ENCODE measurements at regions not wholly inside any gene's neighbourhood (a gene's known extent, or its start where the extent isn't known, plus 50 kb on each side); places are given as distances from the start of the nearest gene placed in this dataset.
"Not testable (repeated sequence)": the region's sequence is repeated elsewhere in the genome, so short reads cannot be mapped to it uniquely, and the experiment has no call there.

GRCh38 chr2:61774351-61774750 lies 79.5 kb downstream of the FAM161A start:
- DNase-seq (ENCODE audit: low read depth) = no peak

- no peak for DNase-seq (ENCODE audit: low read depth)
These were observed 81.7 kb downstream of the FAM161A start for GRCh38 chr2:61771904-61772845.

GRCh38 chr2:61770746-61771145 lies 83.1 kb downstream of the FAM161A start:
- no peak for DNase-seq (ENCODE audit: low read depth)

GRCh38 chr2:61770298-61770697 lies 83.6 kb downstream of the FAM161A start:
- DNase-seq (ENCODE audit: low read depth) = no peak

- DNase-seq (ENCODE audit: low read depth) = no peak
These were observed 84.7 kb downstream of the FAM161A start for GRCh38 chr2:61769093-61769675.

GRCh38 chr2:61764035-61764800 lies 89.6 kb downstream of the FAM161A start:
- DNase-seq (ENCODE audit: low read depth) = peak; percentile 92

- DNase-seq (ENCODE audit: low read depth) = peak; percentile 21
These were observed 90.2 kb downstream of the FAM161A start for GRCh38 chr2:61763605-61764034.

GRCh38 chr2:61762292-61762691 lies 91.6 kb downstream of the FAM161A start:
- DNase-seq (ENCODE audit: low read depth) = no peak

GRCh38 chr2:61759718-61760117 lies 94.1 kb downstream of the FAM161A start:
- no peak for DNase-seq (ENCODE audit: low read depth)

- no peak for DNase-seq (ENCODE audit: low read depth)
These were observed 94.9 kb downstream of the FAM161A start for GRCh38 chr2:61759005-61759404.

GRCh38 chr2:61758159-61758558 lies 95.7 kb downstream of the FAM161A start:
- DNase-seq (ENCODE audit: low read depth) = no peak

GRCh38 chr2:61753512-61753911 lies 100.3 kb downstream of the FAM161A start:
- no peak for DNase-seq (ENCODE audit: low read depth)

GRCh38 chr2:61750624-61751023 lies 103.2 kb downstream of the FAM161A start:
- no peak for DNase-seq (ENCODE audit: low read depth)

GRCh38 chr2:61742955-61743354 lies 110.9 kb downstream of the FAM161A start:
- DNase-seq (ENCODE audit: low read depth) = no peak

- no peak for DNase-seq (ENCODE audit: low read depth)
These were observed 116.0 kb downstream of the FAM161A start for GRCh38 chr2:61737841-61738240.

- no peak for DNase-seq (ENCODE audit: low read depth)
These were observed 116.9 kb downstream of the FAM161A start for GRCh38 chr2:61736953-61737352.

GRCh38 chr2:61733563-61733962 lies 120.3 kb downstream of the FAM161A start:
- DNase-seq (ENCODE audit: low read depth) = no peak

- no peak for DNase-seq (ENCODE audit: low read depth)
These were observed 121.1 kb downstream of the FAM161A start for GRCh38 chr2:61732787-61733186.

- DNase-seq (ENCODE audit: low read depth) = no peak
These were observed 126.1 kb downstream of the FAM161A start for GRCh38 chr2:61727746-61728145.

GRCh38 chr2:61726456-61727209 lies 127.2 kb downstream of the FAM161A start:
- DNase-seq (ENCODE audit: low read depth) = no peak

GRCh38 chr2:61723364-61723763 lies 130.5 kb downstream of the FAM161A start:
- not testable (repeated sequence) for DNase-seq (ENCODE audit: low read depth)

- DNase-seq (ENCODE audit: low read depth) = no peak
These were observed 131.1 kb downstream of the FAM161A start for GRCh38 chr2:61722800-61723199.
